GM15510 (cell line): ENCODE measurements at regions not wholly inside any gene's neighbourhood (a gene's known extent, or its start where the extent isn't known, plus 50 kb on each side); places are given as distances from the start of the nearest gene placed in this dataset.

ENCODE experiments used
- POLR2A ChIP-seq: IDR thresholded peaks from 3 replicates; pipeline ENCODE4 v1.6.1; 2011; ENCODE audit warnings: borderline replicate concordance; ENCODE audit not compliant: insufficient read length; ENCODE audit errors: extremely low read depth

DNA sequence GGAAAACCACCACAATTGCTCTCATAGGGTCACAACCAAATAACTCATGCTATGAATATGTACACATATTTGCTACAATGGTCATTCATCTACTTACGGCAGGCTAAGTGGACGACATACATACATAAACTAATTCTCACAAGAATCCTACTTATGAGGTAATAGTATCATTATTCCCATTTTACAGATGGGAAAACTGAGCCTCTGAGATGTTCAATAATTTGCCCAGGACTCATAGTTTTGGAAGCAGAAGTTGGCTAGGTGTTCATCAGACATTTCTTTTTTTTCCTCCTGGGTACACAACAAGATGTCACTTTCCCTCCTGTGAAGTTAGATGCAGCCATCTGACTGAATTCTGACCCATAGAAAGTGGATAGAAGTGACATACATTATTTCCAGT is 89.0 kb upstream of the PKDCC start:
- no peak for TF ChIP-seq POLR2A

DNA sequence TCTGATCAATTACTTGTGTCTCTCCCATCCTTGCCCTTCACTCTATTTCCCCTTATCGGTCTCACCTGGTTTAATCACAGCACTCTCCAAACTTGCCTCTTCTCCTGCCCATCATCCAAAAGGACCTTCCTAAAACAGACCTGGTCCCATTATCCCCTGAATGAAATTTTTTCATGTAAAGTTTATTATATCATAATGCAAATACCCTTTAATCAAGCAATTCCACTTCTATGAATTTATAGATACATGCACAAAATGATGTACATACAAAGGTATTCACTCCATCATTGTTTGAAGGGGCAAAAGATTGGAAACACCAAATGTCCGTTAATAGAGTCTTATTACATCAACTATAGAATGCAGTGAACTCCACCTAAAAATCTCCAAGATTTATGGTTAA is 88.1 kb upstream of the PKDCC start:
- no peak for TF ChIP-seq POLR2A

DNA sequence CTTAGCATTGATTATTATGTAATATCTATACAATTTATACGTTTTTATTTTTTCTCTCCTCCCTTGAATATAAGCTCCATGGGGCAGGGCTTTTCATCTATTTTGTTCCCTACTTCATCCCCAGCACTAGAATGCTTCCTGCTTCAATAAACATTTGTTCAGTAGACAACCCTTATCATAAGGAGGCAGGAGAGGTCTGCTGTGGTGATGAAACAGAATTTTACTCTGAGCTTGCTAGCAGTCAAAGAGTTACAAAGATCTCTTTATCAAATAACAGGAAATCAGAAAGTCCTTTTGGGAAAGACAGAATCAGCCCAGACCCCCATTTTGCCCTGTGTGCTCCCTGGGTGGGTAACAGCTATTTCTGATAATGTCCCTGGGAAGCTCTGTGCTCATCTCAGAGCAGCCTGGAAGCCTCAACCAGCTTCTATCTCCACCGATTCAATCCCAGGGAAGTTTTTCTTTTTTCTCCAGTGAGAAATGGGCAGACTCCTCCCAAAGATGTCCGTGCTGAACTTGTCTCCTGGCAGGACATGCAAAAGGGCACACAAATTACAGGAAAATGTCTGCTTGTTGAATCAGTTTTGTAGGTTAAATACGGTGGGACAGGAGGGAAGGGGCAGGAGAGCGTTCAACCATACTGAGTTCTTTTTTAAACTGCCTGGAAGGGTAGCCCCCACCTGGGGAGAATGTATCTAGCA is 84.7 kb upstream of the PKDCC start:
- no peak for TF ChIP-seq POLR2A

DNA sequence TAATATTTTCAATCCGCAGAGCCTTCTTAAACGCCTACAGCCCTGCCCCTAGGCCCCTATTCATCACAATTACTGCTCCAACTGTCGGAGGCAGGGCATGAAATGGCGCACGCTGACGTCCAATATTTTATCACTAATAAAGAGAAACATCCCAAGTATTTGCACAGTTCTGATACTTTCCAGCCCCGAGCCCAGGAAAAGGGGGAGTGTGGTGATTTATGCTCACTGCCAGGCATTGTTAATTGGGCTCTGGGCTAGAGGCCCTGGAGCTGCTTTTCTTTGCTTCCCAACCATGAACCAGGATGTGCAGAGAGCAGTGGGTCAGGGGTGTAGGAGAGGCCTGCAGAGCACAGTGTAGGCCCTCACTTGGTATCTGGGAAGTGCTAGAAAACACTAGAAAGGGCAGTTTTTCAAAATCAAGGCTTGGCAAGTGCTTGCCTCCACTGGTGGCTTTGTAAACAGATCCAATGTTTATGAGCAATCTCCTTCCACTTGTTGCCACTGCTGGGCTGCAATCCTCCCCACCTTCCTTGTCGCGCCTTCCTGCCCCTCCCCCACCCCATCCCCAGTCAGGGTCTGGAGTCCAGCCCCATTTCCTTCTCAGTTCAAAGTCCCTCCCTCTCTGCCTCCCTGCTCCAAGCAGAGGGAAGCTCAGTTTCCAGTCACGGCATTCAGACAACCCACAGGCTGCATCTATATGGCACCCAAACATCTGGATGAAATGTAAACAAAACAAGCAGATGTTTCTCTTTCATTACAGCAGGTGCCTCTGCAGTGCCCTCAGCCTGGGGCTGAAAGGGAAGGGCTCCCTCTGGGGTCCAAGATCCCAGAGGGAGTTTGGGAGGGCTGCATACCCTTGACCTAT is 83.9 kb upstream of the PKDCC start:
- TF ChIP-seq POLR2A = no peak

DNA sequence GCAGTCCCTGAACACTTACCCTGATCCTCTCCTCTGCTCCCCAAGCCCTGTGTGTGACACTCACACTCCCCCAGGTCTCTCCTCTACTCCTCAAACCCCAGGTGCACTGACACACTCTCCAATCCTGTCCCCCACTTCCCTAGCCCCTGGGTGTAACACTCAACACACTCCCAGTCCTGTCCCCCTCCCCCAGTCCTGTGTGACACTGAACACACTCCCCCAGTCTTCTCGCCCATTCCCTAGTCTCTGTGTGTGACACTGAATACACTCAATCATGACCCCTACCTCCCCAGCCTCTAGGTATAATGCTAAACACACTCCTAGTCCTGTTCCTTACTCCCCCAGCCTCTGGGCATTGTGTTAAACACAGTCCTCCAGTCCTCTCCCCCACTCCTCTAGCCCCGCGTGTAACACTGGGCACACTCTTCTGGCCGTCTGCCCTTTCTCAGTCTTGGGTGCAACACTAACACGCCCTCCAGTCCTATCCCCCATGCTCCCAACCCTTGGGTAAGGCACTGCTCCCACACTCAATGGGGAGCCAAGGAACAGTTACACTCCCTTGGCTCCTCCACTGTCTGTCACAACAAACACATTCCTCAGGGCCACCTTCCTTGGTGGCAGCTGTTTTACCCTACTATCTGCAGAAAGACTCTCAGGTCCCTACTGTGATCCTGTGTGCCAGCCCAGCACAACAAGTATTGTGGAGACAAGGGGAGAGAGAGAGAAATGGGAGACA is 82.5 kb upstream of the PKDCC start:
- TF ChIP-seq POLR2A = no peak

DNA sequence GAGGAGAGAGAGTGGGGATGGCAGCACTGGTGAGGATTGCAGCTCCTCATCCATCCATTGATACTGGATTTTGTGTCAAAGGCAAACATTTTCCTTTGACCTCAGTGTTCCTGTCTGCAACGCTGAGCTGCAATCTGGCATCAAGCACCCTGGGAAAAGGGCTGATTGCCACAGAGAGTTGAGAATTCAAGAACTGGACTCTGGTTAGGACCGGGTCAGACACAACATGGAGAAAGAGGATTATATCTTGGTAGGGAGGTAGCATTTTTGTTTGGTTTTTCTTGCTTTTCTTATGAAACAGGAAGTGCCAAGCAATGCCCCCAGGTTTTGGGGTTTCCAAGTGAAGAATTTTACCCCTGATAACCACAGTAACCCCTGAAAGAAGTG is 81.9 kb upstream of the PKDCC start:
- no peak for TF ChIP-seq POLR2A

DNA sequence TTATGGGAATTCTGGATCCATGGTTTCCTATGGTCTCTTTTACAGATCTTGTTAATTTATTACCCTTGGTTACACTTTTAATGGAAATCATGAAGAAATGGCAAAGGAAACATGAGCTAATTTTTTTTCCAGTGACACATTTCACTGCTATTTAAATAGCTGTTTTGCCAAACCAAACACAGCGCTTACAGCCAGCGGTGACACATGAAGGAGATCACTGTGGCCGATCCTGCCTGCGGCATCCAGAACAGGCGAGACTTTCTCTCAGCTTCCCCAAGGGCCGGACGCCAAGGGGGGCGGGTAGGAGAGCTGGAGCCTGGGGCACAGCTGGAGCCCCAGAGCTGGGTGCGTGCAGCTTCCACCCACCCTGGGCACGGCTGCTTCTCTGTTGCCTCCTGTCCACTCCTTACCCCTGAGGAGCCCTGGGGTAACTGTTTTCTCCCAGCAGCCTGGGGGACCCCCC is 81.4 kb upstream of the PKDCC start:
- TF ChIP-seq POLR2A = no peak

DNA sequence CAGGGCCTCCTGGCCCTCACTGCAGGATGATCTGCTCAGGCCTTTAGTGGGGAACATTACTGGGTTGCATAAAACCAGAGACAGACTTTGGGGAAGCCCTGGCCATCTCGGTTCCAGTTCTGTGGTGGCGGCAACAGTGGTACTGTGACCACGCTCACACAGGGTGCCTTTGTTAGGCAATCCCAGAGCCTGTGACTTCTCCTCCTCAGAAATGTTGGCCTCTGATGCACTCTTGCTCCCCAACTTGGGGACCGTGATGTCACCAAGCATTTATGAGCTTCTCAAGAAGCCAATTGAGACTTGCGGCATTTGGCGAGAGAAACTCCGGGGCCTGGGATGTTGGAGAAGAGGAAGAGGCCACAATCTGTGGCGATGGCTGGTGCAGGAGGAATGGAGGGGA is 80.9 kb upstream of the PKDCC start:
- no peak for TF ChIP-seq POLR2A

DNA sequence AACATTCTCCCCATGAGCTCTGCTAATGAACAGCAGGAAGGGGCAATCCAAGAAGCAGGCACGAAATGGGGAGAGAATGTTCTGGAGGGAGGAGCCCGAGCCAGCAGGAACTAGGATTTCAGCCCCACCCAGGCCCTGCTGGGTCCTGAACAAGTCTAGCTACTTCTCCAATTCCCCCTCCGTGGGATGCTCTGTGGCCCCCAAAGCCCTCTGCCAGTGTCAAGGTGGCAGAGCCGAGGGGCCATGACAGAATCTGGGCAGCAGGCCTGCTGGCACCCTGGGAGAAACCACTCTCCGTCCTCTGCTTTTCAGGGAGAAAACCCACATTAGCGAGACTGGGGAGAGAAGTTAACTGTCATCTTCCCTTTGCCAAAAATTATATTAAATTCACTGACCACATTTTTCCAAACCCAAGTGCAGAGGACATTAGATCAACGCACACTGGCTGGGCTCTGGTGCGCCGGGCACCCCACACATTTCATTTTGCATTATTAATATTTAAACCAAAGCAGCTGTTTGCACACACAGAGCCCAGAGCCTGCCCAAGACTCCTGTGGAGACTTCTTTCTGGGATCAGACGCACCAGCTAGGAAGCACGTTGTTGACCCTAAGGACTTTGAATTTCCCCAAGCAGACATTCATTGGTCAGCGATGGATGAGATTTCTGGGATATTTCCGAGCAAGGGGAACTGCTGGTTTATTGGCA is 80.2 kb upstream of the PKDCC start:
- TF ChIP-seq POLR2A = no peak

DNA sequence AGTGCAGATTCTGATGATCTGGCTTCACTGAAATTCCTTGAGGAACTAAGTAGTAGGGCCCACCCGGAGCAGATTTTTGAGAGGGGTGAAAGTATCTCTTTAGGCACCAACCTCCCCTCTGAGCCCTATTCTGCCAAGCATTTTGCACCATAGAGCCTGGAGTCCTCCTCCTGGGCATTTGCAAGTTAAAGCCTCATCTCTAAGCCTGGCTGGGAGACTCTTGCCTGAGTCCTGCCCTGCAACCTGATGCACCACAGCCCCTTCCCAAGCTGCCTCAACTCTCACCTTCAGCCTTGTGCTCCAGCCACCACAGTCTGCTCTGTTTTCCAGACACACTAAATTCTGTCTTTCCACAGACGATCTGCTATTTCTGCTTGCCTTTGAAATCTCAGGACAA is 79.6 kb upstream of the PKDCC start:
- TF ChIP-seq POLR2A = no peak

DNA sequence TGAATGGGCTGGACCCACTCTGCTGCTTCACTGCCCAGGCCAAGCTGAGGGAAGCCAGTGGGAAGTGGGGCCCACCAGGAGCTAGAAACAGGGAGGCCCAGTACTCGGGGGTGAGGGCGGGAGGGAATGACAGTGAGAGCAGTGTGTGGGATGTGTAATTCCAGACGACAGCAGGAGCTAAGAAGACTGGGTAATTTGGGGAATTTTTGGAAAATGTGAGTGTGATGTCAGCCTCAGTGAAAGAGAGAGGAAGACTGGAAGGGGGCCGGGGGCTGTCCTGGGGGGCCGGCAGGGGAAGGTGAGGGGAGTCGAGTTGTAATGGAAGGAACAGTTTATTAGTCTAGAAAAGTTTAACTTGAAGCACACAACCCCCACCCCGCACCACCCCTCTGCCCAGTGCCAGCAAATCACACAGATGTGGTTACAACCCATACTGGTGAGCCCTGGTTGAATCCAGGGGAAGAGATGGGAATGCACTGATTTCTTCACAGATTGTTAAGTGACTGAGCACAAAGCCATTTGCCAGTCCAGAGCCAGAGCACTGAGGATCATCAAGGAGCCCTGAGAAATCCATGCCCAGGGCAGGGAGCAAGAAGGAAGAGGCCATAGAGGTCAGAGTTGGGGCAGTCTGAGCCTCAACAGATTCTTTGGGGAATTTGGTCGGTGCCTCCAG is 76.7 kb upstream of the PKDCC start:
- TF ChIP-seq POLR2A = no peak

DNA sequence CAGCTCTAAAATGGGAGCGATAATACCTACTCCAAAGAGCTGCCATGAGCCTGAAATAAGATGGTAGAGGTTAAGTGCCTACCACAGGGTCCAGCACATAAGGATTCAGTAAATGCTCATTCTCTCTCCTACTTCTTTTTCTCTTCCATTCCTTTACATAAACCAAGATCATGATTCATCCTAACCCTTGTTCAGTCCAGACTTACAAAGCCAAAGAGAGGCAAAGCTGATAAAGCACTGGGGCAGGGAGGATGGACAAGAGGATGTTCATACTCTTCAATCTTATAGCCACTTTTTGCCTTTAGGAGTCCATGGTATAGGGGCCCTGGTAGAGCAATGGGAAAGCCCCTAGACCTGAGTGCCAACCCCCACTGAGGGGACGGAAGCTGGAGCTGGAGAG is 75.6 kb upstream of the PKDCC start:
- TF ChIP-seq POLR2A = no peak

DNA sequence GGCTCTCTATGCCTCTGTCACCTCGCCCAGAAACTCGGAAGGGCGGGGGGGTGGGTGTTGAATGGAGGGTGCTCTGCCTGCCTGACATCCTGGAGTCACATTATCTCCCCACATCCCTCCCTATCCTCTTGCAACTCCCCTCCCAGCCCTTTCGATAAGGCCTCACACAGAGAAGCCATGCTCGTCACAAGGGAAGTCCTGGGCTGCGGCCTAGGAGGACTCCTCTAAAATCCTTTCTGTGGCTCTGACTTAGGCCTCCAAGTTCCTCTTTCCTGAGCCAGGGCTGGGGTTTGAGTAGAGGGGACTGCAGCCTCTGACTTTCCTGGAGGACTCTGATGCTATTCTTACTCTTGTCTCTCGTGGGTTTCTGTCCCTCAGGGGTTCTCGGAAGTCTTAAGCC is 75.0 kb upstream of the PKDCC start:
- no peak for TF ChIP-seq POLR2A

DNA sequence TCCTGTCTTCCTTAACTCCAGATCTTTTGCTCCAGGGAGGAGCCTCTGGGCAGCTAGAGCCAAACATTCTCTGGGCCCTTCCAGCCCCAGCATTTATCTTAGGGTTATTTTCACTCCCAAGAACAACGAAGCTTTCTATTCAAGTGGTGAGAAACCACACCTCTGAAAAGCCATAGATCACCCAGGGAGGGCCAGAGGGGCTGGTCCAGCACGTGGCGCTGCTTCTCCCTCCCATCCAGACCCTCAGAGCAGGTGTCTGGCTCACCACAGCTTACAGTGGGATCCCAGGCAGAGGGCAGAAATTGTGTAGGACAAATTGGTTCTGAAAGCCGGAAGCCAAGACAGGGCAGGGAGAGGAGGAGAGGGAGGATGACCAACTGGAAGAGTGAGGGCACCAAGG is 74.0 kb upstream of the PKDCC start:
- TF ChIP-seq POLR2A = no peak
